SKM-1 treated with dmso at 0.1 percent for 144 hours (cell line): ENCODE measurements at regions not wholly inside any gene's neighbourhood (a gene's known extent, or its start where the extent isn't known, plus 50 kb on each side); places are given as distances from the start of the nearest gene placed in this dataset.

Source experiments
- DNase-seq: peaks from one replicate; lab custom pipeline; 2025; ENCODE audit not compliant: unreplicated experiment; lab: John Stamatoyannopoulos, UW

DNA sequence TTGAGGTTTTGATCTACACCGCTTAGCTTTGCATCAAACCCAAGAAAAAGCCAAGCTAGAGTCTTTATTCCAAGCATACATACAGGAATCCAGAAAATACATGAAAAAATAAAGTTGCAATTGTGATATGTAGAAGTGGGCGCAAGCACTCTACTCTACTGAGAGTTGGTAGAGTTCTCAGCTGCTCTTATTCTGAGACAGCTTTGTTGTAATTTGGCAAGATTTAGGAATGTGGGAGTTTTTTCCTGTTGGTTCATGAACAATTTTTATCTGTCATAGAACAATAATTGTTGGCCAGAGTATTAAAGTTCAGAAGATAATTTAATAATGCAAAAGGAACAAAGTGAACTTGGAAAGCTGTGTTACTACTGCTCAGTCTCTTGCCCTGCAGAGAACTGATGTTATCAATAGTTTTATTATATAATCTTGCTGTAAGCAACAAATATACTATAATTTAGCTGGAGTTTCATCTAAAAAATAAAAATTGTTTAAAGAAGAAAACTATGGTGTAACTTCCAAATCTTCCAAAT lies 302.0 kb upstream of the RND3 start:
- DNase-seq = no peak

DNA sequence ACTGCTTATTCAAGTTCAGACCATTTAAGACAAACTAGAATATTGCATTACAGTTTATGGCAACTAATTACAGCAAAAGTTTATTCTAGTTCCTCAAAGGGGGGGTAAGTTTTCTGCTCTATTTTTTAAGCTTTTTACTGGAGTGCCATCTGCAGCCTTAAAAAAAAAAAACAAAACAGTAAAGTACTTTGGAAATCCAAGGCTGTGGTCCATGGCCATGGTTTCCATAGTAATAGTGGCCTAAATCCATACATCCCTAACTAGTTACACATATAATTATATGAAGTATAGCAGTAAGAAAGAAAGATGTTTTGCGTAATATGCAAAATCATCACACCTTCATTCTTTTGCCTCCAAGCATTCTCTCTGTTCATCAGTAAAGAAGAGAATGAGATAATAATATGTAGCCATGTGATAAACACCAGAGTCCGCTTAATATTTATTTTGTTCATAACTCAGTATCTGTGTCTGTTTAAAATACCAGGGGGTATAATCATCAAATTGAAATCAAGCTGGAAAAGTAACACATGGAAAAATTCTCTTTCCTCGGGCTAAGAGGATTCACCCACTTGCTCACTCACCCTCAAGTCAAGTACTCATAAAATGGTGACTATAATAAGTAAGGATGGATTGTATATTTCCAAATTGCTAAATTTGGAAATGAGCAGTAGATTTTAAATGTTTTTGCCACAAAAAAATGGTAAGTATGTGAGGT lies 301.1 kb upstream of the RND3 start:
- no peak for DNase-seq

DNA sequence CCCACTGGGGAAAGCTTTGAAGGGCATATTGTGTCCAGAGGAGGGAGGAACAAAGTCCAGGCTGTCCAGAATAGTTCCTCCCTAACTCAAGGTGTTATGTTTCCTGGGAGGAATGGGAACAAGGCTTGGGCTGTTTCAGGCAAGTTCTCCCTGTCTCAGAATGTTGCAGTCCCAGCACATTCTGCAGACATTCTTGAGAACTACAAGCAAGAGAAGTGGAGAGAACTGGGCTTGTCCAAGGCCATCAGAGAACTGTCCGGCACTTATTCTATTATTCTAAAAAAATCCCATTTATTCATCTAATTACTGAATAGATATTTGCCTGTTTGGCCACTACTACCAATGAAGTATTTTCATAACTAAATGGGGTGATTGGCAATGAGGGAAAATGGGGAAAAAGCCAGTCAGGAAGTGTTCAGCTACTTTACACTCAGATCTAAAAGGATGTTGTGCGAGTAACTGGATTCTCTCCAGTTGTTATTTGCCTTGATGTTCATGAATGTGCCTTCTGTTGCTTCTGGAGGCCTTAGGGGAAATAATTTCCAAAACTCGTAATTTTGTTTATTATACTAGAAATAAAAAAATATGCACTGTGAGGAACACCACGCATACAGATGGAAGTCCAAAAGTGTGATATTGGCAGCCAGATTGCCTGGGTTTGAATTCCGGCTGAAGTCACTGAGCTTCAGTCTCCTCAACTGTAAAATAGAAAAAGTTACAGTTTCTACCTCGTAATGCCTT lies 300.1 kb upstream of the RND3 start:
- DNase-seq = no peak

DNA sequence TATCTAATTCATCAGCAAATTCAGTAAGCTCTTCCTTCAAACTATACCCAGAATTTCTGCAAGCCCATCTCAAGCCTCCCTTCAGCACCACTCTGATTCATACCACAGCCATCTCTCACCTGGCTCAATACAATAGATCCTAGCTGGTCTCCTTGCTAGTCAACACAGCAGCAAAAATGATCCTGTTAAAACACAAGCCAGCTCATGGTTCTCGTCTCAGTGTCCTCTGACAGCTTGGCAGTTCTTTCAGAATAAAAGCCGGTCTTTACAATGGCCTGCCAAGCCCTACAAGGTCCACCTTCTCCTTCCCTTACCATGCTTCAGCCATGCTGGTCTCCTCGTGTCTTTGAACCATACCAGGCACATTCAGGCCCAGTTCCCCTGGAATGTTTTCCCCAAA lies 296.9 kb upstream of the RND3 start:
- DNase-seq = no peak

DNA sequence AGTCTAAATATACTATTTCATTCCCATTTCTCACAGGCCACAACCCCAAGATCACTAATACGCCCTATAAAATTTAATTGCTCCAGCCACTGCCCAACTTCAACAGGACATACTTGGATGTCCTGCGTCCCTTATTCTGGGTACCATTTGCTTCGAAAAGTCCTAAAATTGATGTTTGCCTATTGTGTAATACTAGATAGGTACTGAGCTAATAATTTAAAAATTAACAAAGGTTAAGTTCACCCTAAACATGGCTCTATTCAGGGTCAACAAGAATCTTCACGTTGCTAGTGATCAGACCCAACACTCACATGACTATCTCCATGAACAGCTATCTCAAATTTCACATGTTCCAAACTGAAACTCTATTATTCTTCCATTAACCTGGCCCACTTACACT lies 296.4 kb upstream of the RND3 start:
- no peak for DNase-seq

DNA sequence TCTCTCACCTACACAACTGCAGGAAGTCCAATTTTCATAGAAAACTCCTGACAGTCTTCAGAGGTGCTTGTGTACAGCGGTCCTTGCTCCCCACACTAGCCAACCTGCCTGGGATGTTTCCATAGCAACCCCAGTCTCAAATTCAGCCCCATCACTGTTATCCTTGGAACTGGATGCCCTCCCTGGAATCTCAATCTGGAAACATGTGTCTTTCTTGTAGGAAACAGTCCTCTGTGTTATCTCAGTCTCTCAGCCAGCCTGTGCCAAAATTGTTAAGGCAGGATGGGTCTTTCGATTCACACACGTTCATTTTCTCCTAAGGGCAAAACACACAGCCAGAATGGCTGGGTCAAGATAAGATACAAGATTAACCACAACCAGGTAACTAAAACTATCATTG lies 295.5 kb upstream of the RND3 start:
- no peak for DNase-seq

DNA sequence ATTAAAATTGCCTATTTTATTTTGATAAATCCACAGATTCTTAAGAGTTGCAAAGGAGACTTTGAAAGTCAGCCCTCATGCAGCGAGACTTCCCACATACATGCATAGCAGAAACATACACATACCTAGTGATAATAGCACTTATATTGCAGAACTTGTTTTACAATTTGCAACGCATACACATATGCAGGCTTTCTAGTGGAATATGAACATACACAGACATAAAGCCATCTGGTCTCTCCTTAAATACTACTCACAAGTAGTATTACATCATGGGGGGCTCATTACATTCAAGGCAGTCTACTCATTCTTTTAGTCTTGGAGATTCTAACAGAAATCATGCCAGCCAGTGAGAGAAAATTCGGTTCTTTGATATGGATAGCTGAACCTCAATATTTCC lies 295.1 kb upstream of the RND3 start:
- DNase-seq = no peak

DNA sequence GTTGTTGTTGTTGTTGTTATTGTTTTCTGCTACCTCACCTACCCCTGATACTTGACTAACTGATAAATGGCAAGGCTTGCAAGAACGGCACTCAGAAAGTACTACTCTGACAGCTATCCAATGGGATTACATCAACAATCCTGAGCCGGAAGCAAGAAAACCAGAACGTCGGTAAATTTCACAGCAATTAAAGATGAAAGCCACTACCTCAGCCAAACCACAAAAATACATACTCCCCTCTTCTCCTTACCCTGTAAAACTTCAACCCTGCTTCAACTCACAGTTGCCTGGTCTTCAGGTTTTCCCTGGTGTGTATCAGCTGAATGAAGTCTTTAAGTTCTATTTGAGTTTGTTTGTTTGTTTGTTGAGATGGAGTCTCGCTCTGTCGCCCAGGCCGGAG lies 293.7 kb upstream of the RND3 start:
- no peak for DNase-seq

DNA sequence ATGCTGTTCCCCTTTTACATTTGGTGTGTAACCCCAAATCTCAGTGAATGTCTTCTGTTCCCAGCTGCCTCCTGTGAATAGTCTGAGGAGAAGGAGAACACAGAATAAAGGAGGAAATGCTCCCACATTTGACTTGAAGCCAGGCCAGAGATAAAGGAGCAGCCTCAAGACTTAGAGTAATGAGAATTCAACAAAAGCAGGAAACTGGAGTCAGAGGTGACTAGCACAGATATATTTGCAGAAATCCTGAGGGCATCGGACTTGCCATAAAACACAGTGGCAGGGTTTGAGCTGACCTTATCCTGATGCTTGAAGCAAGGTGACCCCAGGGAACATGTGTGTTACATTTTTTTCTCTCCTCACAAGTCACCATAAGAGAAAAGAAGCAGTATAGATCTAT lies 291.4 kb upstream of the RND3 start:
- no peak for DNase-seq

DNA sequence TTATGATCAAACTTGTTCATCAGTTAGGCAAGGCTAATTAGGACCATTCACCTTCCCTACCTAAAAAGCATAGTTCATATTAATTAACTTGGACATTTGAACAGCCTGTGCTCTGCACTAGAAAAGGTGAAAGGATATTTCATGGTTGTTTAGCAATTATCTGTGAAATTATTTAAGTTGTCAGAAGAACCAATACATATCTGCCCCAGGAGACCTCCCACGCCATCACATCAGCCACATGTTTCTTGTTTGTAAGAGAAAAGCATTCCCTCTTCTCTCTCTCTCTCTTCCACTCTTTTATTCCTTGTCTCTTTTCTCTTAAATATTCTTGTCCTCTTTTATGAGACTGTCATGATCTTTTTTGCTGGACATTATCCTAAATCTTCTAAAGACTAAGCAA lies 282.0 kb upstream of the RND3 start:
- DNase-seq = no peak

DNA sequence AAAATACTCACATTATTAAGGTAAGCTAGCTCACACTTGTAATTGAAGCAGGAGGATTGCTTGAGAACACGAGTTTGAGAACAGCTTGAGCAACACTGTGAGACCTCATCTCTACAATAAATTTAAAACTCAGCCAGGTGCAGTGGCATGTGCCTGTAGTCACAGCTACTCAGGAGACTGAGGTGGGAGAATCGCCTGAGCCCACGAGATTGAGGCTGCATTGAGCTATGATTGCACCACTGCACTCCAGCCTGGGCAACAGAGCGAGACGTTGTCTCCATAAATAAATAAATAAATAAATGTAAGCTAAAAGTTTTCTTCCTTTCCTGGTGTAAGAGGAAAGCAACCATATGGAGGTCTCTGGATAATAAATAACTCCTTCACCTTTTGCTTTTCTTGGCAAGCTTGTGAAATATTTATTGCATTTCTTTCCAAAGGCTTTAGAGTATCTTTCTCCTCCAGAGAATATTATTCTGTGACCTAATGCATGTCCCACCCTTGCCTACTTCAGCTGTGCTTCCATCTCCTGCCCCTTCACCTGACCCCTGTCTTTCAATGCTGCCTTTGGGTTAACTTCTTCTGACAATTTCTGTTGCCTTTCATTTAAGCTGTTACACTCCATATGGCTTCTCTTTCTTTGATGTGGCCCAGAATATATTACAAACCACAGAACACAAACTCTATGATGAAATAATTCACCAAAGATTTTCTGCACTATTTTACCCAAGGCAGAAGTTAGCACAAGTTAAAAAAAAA lies 280.7 kb upstream of the RND3 start:
- DNase-seq = no peak

DNA sequence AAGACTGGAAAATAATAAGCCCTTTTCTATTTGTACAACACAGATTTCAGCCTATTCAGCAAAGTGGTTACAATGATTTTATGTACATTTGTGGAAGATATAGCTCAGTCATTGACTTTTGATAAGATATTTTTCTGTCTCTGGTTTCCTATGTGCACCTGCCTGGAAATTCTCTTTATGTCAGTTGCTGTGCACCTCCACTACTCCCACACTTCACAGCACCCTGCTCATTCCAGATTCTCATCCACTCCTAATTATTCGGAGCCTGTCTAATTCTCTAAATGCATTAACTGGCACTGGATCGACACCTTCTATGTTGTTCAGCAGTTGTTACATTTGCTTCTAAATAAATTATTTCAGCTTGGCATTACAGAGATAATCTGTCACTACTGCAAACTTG lies 275.1 kb upstream of the RND3 start:
- no peak for DNase-seq

DNA sequence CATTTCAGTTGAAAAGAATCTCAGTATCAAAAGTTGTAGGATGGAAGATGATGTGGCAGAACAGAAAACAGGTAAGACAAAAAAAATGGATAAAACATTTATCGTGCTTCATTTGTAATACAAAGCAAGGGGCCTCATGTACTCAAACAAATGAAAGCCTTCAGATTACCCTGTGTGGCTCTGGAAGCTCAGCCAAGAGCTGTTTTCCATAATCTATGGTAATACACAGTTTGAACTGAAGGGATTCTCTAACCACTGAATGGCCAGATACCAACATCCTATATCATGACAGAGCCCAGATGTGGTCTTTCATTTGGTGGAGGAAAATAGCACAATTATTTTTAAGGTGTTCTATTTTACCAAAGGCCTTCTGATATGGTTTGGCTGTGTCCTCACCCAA lies 272.1 kb upstream of the RND3 start:
- no peak for DNase-seq

DNA sequence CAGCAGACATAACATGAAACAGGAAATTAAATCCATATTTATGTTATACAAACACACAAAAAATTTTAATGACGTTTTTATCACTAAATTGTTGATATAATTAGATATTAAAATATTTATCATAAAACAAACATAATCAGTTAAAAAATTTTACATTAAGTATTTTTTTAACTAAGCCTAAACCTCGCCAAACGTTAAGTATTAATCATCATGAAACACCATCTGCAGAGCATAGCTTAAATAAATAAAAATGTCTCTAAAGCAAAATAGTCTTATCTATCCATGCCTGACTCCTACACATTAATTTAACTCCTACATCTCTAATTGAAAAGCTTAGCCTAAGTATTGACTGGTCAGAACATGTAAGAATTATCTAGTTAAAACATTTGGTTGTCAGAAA lies 271.6 kb upstream of the RND3 start:
- DNase-seq = no peak

DNA sequence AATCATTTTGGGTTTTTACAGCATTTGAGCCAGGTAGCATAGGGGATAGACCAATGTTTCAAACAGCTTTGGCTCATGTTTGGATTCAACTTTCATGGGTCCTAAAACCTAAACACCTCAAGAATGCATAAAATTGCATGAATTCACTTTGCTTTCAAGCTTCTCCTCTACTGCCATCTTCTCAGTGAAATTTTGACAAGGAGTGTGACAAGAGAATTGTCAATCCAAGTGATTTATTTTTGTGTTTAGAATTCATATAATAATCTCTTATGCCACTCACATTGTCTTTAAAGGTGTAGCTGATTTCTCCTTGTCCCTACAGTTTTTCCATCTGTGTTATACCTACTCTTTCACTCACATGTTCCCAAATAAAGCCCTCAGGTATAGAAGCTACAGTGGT lies 264.8 kb upstream of the RND3 start:
- DNase-seq = no peak

DNA sequence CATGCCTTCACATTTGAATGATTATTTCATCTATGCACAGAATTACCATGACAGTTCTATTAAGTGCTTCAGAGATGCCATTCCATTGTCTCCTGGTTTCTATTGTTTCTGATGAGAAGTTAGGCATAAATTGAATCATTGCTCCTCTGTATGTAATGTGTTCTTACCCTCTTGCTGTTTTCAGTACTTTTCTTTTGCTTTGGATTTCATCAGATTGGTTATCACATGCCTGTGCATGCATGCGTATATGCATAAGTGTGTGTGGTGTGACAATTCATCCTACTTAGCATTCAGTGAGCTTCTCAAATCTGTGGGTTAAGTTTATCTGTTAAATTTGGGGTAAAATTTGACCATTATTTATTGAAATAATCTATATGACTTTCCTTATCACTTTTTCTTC lies 263.3 kb upstream of the RND3 start:
- DNase-seq = no peak

DNA sequence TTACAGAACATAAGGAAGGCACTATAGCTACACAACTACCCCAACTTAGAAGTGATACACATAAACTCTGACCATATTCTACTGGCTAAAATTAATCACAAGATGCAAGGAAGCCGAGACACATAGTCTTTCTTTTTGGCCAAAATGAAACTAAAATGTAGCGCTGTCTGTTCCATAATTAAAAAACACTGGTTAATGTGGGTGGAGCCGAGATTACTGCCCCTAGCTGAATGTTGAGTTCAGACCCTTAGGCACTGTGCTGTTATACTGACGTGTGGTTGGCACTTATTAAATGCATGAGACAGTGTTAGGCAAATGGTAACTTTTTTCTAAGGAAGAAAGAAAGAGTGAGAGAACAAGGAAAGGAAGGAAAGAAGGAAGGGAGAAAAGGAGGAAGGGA lies 254.6 kb upstream of the RND3 start:
- no peak for DNase-seq

DNA sequence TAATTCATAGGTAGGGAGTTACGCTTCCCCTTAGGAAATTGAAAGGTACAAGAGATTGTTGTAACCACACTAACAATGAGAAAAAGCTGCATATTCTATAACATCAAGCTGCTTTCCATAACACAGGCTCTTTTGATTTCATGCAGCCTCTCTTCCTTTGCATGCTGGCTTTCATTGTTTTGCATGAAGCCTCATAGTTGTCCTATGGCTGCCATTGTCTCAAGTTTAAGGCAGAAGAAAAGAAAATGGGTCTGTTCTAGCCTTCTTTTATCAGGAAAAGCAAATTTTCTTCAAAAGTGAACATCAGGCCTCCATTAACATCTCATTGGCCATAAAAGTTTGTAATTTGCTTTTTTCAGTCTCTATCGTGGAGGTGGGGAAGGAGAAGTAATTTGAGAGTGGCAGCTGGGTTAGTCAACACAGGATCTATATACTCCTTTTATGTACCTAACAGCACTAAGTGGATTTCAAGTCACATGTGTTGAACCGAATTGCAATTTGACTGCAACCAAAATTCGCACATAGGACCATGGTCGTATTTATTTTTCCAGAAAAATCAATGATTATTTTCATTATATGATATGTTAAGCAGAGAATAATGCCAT lies 248.5 kb upstream of the RND3 start:
- no peak for DNase-seq

DNA sequence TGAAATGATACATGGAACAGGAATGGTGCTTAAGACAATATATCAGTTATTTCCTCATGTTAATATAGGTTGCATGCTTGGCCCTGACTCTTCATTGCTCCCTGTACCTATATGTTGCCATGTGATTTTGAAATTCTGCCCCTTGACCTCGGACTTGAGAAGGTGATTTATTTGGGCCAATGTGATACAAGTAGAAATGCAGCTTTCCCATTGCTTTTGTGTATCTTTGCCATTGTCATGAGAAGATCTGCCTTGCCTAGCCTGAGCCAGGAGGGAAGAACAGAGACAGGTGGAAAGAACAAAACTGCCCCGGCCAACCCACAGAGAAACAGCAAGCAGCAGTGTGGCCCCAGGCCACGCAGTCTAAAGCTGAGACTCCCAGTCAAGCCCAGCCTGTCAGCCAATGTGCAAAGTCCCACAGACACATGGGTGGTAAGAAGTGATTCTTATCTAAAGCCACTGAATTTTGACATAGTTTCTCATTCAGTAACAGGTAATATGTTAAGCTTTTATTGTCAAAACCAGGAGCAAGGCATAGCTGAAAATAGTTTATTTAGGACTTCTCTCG lies 245.7 kb upstream of the RND3 start:
- DNase-seq = no peak

DNA sequence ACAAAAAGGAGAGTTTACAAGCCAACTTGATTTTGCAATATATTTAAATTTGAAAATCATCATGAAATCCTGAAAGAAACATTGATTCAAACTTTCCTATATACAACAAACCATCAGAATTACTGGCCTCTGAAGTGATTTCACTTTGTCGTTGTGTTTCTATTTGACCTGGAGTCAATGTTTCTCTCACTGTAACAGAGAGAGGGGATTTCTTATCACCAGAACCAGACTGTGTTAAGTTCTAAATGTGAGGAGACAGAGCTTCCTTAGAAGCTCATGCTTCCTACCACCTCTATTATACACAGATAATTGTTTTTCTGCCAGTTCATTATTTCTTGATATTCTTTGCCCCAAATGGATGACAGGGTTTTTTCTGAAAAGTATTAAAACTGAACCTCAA lies 245.0 kb upstream of the RND3 start:
- no peak for DNase-seq

DNA sequence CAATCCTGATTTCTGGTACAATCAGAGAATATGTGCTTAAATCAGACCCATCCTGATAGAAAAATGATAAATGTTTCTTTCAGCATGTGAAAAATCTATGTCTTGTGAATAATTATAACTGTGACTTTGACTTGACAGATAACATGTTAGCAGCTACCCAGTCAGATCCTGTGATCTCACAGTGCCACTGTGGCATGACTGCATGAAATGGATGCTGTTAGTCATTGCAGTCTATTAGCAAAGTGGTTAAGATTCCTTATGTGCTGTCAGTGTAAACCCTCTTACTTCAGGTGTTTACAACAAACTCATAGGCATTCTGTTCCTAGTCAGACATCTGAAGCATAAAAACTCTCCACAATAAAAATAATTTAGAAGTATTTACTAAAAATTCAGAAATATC lies 244.6 kb upstream of the RND3 start:
- DNase-seq = no peak
